Activated CD8-positive, alpha-beta memory T cell treated with anti-CD3 and anti-CD28 coated beads, Interleukin-2, amount 50 U/mL, for 1 hour (primary cell): ENCODE measurements at regions not wholly inside any gene's neighbourhood (a gene's known extent, or its start where the extent isn't known, plus 50 kb on each side); places are given as distances from the start of the nearest gene placed in this dataset.
"Not testable (repeated sequence)": the region's sequence is repeated elsewhere in the genome, so short reads cannot be mapped to it uniquely, and the experiment has no call there.

Source experiments
- DNase-seq: peaks from one replicate; pipeline ENCODE4 v3.0.0-alpha.2; 2020; ENCODE audit errors: extremely low read depth

DNA sequence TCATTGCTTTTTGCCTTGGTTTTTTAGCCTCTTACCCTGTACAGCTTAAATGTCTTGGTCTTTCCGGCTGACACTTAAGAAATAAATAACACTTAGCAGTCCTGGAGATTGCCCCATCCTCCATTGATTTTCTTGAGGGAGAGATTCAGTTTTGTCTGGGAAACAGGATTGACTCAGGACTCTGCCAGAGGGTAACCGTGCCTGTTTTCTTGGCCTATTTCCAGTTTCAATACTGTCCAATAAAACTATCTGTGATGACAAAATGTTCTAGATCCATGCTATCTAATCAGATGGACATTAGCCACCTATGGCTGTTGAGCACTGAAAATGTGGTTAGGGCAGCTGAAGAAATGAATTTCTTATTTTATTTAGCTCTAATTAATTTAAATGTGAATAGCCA is 216.1 kb downstream of the DUSP10 start:
- DNase-seq, result no peak

DNA sequence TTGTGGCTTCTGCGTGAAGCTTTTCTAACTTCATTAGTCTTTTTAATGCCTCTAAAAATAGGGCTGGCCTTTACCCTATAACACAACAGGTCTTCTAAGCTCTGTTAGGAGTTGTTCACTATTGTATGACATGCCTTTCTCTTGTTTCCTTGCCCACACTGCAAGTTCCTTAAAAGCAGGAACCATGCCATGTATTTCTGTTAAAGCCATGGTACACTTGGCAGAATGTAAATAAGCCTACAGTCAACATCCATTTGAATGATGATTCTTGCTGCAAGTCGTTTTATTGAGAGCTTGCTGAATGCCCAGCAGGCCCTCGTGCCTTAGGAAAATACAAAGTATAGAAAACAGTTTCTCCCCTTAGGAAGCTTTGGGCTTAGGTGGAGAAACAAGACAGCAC is 214.6 kb downstream of the DUSP10 start:
- no peak for DNase-seq

DNA sequence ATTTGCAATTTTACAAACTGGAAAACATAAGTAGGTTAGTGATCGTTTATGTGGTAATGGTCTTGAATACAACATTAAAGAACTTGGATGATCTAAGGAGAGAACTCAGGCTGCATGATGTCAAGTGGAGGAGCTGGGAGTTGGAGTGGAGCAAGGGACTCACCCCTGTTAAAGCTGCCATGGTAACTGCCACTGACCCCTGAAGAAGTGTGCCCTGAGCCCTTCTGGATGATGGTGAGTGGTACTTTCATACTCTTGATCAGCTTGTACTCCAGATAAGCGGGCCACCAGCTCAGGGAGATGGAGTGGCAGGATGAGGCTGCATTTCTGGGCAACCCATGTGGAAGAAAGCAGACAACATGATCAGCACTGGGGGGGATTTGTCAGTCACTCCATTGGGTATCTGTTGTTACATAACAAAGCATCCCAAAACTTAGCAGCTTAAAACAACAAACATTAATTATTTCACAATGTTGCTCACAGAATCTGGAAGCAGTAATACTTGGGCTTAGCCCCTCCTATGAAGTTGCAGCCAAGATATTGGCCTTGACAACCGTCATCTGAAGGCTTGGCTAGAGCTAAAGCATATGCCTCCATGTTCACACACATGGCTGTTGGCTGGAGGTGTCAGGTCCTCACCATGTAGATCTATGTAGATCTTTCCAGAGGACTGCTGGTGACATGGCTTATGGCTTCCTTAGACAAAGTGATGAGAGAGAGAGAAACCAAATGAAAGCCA is 213.8 kb downstream of the DUSP10 start:
- no peak for DNase-seq

DNA sequence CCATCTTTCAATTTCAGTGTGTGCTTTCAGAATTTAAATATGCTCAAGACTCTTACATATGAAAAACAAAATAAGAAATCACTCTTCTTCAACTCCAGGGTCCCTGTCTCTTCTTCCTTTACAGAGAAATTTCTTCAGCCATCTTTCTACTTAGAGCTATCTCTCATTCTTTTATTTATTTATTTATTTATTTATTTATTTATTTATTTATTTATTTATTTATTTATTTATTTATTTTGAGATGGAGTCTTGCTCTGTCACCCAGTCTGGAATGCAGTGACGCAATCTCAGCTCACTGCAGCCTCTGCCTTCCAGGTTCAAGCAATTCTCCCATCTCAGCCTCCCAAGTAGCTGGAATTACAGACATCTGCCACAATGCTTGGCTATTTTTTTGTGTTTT is 211.7 kb downstream of the DUSP10 start:
- DNase-seq, result not testable (repeated sequence)

DNA sequence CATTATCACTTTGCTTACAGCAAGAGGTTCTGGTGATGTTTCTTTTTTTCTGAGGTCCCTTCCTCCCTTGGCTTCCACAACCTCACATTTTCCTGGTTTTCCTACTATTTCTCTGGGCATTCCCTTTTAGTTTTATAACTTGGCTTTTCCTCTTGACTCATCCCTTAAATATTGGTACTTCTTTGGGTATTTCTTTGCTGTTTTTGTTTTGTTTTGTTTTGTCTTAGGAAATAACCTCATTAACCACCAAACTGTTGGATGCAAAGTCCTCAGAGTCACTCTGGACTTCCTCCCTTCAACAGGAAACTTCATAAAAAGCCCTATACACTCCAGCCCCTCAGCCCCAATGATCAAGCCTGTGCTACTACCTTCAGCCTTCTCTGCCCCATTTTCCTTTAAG is 211.1 kb downstream of the DUSP10 start:
- DNase-seq, result no peak

DNA sequence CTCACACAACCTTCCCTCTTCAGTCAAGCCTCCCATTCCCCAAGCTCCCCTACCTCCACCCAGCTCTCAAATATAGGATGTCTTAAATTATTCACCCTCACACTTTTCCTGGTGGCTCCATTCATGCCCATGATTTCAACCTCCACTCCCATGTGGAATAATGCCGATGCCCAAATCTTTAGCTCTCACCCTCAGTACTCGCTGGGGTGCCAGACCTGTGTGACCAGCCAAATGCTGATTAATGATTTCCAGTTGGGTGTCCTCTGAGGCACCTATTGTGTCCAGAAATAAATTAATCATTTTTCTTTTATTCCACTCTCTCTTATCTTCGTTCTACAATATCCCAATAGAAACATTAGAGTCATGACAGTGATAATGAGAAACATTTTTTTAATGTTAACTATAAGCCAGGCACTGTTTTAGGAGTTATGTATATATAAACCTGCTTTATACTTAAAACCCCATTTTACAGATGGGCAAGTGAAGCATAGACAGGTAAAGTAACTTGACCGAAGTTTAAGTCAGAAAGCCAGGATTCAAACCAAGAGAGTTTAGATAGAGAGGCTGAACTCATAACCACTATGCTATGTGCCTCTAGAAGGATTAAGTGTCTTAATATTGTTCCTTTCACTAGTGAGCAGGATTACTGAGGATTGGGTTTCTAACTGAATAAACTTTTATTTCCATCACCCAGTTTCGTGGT is 209.7 kb downstream of the DUSP10 start:
- no peak for DNase-seq

DNA sequence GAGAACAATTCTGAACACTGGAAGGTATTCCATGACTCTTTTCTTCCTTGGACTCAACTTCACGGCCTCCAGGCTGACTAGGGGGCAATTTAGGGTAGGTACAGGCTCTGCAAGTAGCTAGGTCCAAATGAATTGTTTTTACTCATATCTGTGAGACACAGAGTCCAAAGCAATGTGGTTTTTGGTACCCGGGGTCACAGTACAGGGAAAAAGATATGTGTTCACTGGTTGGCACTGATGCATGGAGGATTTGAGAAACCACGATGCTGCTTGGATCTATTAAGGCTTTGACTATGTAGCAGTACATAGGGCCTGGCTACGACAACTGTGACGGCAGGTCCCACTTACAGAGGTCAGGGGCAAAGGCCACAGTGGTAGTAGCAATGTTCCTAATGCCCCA is 200.6 kb downstream of the DUSP10 start:
- no peak for DNase-seq

DNA sequence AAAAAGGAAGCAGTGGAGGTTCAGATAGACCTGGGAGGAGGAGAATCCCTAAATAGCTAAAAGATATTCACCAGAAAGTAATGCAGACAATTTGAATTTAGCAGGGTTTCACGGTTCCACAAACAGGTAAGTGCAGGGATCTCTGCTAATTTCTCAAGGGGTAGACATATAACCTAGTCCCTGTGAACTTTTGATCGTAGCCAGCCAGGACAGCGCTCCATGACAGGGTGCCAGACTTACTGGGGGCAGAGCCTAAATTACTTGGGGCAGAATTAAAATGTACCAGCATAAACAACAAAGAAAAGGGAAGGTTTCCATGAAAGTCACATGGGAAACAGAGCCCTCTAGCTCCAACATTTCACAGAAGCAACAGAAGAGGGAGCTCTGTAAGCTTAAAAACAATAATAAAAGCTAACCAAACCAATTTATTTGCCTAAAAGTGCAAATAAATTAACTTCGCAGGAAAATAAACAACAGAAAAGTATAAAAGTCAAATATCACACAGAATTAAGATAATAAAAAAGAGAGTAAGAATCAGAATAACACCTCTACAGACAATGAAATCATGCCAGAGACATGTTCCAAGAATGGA is 198.3 kb downstream of the DUSP10 start:
- DNase-seq, result no peak

DNA sequence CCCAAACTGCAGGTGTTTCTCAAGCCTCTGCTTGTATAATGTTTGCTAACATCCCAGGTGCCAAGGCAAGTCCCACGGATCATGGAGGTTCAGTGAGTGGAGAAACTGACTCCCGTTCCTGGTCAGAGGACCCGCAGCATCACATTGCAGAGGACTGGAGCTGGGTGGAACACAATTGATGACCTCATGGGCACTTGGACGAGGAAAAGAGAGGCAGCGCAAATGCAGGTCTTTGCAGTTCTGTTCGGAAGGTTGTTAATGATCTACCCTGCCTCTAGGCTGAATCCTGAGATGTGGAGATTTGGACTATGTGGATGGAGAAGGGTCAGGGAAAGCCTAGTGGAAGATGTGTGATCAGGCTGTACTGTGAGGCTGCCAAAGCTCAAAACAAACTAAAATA is 192.9 kb downstream of the DUSP10 start:
- DNase-seq, result no peak

DNA sequence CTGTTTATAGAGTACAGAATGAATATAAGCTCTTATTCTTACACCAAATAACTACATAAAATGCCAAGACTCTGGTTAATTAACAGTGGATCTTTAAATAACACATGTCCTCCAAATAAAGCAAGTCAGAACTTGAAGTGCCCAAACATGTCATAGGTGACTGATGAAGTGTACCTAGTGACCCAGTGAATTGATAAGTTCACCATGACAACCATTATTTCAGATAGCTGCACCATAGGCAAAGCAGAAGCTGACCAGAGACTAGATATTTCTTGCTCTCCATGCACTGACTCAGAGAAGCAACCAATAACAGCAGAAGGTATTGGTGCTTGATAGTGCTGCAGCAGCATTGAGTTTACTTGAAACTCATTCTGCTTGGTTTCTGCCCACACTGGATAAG is 192.1 kb downstream of the DUSP10 start:
- no peak for DNase-seq

DNA sequence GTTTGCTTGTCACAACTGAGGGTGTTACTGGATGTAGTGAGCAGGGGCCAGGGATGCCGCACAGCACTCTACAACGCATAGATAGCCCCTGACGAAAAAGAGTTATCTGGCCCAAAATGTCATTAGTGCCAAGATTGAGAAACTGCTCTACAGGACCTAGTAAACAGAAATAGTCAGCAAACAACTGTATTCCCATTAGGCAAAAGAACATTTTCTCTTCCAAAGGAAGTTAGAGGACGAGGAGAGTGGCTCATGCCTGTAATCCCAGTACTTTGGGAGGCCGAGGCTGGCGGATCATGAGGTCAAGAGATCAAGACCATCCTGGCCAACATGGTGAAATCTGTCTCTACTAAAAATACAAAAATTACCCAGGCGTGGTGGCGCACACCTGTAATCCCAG is 189.1 kb downstream of the DUSP10 start:
- DNase-seq, result not testable (repeated sequence)

DNA sequence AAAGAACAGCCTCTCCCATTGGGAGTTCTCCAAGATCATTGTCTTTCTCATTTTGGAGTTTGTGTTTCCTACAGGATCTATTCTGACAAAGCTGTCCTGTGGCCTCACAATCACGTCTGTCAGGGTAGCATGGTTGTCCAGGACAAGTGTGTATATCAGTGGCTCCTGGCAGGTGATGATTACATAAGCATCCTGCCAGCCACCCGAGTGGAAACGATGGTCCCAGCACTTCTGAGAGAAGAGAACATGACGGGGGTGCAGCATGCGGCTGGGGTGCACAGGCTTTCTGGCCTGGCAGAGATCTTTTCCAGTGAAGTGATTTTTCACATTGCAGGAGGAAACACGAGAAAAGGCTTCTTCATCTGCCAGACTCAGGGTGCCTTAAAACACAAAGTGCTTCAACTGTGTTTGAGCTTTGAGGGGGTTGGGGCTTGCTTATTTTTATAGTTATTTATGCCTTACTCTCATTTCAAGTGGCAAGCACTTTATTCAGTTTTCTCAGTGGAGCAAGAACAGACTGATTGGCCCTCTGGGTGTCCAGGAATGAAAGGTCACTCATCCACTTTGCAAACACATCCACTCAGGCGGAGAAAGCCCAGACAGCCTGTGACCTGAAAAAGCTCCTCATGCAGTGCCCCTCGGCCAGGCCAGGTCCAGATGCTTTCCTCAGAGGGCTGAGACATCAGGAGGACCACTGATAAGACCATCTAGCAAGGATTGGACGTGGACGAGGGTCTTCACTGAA is 186.0 kb downstream of the DUSP10 start:
- no peak for DNase-seq

DNA sequence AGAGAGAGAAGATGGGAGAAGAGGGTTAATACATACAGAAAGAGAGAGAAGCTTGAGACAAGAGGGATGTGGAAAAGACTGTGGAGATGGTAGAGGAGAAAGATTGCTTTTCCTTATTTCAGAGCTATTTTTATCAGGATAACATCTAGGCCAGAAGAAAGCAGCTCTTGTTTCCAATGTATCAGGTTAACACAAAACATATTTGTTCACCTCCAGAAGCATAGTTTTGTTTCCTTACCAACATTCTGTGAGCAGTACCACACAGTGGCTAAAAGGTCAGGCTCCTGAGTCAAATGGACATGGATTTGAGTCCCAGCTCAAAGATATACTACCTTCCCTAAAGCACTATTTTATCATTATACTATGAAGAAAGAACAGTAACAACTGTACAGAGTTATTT is 185.5 kb downstream of the DUSP10 start:
- DNase-seq, result no peak

DNA sequence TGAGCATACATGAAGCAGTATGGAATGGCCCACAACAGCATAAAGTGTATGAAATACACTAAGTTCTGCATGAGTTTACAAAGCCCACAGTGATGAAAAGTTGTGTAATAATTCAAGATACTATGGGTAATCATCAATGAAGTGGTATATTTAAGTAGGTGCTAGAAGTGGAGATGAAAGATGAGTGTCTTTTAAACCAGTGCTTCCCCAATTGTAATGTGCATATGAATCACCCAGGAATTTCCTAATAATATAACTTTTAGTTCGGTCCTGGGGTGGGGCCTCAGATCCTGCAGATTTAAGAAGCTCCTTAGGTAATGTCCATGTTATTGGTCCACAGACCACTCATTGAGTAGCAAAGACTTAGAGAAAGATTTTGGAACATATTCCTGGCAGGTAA is 184.9 kb downstream of the DUSP10 start:
- no peak for DNase-seq

DNA sequence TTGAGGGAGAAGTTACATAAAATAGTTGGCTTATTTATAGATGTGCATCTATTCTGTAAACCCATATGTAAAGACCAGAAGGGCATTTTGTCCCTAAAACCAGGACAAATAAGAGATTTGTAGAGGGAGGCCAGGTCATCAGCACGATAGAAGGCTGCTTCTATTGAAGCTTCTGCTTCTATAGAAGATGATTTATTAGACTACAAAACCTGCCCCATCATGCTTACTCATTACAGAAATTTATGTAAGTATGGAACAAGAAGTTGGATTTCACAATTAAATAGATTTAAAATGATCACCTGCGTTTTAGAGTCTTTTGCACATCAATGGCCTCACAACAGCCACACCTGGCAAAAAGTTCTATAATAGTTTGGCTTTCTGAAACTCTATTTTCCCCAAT is 183.5 kb downstream of the DUSP10 start:
- DNase-seq, result no peak

DNA sequence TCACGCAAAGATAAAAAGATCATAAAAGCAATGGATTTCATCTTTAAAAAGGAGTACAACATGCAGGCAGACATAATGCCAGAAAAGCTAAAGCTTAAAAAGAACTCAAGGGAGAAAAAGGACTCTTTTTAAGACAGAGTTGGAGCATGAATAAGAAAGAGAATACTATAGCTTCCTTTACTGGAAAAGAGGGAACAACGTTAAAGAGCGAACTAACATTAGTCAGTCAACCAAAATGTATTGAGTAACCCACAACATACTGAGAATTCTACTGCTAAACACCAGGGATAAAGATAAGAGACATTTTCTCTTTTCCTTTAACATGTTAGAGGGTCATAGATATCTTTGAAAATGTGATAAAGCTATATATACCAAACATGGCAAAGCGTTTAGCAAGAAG is 182.0 kb downstream of the DUSP10 start:
- DNase-seq, result no peak

DNA sequence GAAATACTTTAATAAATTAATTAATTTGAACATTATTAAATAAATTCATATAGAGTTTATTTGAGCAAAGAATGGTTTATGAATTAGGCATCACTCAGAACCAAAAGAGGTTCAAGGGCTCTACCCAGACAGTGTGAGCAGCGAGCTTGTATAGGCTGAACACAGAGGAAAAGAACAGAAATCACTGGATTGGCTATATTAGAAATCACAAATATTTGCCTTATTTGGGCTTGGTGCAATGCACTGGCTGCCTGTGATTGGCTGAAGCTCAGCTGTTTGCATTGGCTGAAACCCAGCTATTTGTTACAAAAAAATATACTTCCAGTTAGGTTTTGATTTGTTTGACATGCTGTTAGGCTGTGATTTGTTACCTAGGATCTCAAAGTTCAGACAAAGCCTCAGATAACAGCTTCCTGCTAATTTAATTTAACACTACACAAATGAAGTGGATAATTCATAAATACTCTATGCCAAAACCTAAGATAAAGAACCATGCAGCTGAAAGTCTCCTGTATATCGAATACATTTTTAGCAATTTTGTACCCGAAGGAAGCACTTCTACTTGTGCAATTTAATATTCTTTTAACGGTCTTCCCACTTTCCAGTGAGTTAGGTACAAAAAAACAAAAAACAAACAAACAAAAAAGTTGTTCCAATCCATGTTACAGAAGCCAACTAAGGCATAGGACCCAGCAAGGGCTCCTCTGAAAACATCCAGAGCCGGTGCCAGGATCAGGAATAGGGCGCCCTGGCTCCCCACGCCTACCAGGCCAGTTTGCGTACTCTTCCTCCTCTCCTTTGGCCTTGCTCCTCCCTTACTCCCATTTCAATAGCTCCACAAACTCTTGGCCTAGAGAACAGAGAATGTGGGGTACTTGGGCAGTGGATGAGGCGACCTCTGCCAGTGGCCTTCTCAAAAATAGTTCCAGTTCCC is 179.1 kb downstream of the DUSP10 start:
- DNase-seq, result no peak

DNA sequence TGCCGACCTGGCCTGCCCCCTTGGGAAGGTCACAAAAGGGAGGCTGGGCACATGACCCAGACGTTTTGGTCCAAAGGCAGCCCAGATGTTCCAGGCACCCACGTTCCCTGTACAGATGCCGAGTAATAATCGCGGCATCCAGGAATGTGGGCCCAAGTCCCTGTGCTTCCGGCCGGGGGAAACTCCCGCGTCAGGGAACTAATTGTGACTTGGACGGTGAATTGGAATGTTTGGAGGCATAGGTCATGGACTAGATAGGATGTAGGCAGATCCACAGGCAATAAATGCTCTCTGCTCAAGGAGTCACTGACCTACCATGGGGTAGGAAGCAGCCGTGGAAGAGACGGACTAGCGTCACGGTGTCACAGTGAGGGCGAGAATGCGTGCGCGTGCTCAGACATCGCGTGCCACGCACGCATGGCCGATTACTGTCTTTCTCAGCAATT is 178.4 kb downstream of the DUSP10 start:
- DNase-seq, result no peak

DNA sequence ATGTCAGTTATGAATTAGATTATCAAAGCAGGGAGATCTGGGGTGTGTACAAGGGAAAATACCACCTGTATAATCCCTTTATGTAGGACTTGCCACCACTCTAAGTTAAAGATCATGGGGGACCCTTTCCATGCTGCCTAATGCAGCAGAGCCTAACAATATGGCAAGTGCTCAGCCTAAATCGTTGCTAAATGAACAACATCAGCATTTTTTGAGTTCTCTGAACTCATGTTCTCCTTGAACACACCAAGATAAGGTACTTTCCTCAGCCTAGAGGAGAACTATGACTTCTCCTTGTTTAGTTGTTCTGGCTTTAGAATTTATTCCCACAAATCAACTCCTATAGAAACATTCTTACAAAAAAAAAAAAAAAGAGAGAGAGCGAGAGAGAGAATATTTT is 177.0 kb downstream of the DUSP10 start:
- no peak for DNase-seq

DNA sequence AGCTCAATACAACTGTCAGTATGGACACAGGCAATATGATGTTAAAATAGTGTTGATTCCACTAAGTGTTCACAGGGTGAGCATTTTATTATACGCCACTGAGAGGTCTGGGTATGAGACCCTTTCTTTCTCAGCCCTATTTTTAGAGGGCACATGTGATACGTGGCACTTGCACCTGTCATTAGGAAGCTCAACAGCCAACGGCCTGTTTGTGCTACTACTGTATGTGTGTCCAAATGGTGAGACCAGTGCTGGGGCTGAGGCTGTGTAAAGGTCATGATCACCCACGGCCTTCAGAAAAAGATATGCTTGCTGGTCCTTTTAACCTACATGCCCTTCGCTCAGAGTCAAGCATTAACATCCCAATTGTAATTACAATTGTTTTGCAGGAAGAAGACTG is 176.2 kb downstream of the DUSP10 start:
- no peak for DNase-seq

DNA sequence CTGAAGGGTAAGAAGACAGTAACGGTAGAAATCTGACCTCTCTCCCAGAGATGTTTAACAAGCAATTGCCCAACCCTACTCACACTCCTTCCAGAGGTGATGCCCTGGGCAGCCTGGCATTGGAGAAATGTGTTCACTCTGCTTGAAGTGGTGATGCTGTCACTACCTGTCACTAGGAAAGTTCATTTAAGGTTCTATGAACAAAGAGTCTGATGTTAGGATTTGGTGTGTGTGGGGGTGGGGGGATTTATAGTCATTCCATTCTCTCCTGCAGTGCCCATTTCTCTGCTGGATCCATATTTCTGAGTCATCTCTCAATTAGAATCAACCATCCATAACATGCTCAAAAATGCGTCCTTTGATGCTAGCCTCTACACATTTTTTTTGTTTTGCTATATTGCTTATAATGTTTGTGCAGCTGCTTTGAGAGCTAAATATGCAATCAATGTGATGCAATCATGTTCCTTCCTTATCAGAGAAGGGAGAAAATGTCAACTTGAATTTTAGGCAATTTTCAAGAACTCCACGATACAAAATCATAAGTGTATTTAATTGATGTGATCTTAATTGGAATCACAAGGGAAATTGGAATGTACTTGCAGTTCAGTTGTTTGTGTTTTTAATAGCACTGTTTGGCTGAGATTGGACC is 173.9 kb downstream of the DUSP10 start:
- no peak for DNase-seq
